ENCODE measurements at regions not wholly inside any gene's neighbourhood (a gene's known extent, or its start where the extent isn't known, plus 50 kb on each side); places are given as distances from the start of the nearest gene placed in this dataset.

DNA sequence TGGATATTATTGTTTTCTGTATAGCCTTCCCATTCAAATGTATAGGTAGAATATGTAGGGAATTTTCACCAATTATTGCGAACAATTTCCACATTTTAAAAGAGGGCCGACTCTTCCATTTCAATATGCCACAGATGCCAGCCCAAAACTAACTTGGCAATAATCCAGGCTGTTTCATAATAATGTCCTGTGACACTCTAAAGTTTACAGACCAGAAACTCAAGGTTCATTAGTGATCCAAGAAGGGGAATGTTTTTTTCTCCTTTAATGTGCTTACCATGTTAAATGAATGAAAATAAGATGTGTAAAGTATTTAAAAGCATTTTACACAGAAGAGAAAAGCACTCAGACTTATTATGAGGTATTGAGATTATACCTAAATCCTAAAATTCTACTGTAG is 63.0 kb upstream of the FAM3C start:
- WGBS (ENCODE audit: low lambda C conversion rate) = 58% methylated on average over 2 of the region's 2 CpGs
- no peaks in the 10 kb centered on the region for H3F3A ChIP-seq (replicated peaks; ENCODE audit: insufficient read depth)

DNA sequence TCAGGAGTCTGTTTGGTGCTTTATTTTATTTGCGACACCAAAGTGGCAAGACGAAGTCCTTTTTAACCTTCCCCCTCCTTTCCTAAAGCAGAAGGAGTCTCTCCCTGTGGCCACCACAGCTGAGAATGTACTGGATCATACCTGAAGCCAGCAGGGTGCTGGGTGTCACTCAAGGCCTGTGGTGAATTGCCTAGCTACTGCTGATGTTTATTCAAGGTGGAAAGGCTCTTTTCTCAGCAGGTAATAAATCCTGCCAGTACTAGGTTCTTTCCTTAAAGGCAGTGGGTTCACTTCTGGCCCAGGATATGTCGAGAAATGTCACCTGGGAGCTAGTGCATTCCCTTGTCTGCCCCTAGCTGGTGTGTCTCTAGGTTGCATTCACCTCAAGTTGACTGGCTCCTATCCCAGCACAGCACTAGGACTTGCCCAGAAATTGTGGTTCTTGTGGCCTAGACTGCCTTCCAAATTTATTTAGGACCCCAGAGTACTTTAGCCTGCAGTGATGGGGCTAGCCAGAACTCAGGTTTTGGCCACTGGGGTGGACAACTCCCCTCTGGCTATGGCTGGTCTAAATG is 60.8 kb upstream of the FAM3C start:
- H3K27ac ChIP-seq (ENCODE audit: low read depth in 2 of 2, low read length in 1 of 2) = no peak overlapping the region
- no peaks in the 10 kb centered on the region for H3K9me3 ChIP-seq
- TF ChIP-seq, protein P1, sequence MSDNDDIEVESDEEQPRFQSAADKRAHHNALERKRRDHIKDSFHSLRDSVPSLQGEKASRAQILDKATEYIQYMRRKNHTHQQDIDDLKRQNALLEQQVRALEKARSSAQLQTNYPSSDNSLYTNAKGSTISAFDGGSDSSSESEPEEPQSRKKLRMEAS (IDR thresholded peaks at IDR 0.05; ENCODE audit: low read depth) = no peak
- no peak for TF ChIP-seq MEF2A (IDR thresholded peaks at IDR 0.05; ENCODE audit: borderline replicate concordance, low read depth)
- TF ChIP-seq FOSL2 (IDR thresholded peaks at IDR 0.05; ENCODE audit: borderline replicate concordance, low read depth) = no peak
- TF ChIP-seq EP300 (IDR thresholded peaks at IDR 0.05; ENCODE audit: borderline replicate concordance in 1 of 2, low read depth in 1 of 2, low read length in 1 of 2) = no peak
- no peak for TF ChIP-seq RAD21 (IDR thresholded peaks at IDR 0.05; ENCODE audit: low read length)
- TF ChIP-seq, protein P2, sequence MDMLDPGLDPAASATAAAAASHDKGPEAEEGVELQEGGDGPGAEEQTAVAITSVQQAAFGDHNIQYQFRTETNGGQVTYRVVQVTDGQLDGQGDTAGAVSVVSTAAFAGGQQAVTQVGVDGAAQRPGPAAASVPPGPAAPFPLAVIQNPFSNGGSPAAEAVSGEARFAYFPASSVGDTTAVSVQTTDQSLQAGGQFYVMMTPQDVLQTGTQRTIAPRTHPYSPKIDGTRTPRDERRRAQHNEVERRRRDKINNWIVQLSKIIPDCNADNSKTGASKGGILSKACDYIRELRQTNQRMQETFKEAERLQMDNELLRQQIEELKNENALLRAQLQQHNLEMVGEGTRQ (IDR thresholded peaks at IDR 0.05; ENCODE audit: borderline replicate concordance, low read depth, low read length) = no peak
- no peak for TF ChIP-seq SIN3A (IDR thresholded peaks at IDR 0.05; ENCODE audit: borderline replicate concordance, low read depth, low read length)
- TF ChIP-seq, protein P3, sequence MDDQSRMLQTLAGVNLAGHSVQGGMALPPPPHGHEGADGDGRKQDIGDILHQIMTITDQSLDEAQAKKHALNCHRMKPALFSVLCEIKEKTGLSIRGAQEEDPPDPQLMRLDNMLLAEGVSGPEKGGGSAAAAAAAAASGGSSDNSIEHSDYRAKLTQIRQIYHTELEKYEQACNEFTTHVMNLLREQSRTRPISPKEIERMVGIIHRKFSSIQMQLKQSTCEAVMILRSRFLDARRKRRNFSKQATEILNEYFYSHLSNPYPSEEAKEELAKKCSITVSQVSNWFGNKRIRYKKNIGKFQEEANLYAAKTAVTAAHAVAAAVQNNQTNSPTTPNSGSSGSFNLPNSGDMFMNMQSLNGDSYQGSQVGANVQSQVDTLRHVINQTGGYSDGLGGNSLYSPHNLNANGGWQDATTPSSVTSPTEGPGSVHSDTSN (IDR thresholded peaks at IDR 0.05) = no peak
- TF ChIP-seq, protein P4, sequence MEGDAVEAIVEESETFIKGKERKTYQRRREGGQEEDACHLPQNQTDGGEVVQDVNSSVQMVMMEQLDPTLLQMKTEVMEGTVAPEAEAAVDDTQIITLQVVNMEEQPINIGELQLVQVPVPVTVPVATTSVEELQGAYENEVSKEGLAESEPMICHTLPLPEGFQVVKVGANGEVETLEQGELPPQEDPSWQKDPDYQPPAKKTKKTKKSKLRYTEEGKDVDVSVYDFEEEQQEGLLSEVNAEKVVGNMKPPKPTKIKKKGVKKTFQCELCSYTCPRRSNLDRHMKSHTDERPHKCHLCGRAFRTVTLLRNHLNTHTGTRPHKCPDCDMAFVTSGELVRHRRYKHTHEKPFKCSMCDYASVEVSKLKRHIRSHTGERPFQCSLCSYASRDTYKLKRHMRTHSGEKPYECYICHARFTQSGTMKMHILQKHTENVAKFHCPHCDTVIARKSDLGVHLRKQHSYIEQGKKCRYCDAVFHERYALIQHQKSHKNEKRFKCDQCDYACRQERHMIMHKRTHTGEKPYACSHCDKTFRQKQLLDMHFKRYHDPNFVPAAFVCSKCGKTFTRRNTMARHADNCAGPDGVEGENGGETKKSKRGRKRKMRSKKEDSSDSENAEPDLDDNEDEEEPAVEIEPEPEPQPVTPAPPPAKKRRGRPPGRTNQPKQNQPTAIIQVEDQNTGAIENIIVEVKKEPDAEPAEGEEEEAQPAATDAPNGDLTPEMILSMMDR (IDR thresholded peaks at IDR 0.05) = no peak
- no peak for TF ChIP-seq GATA2 (CRISPR knock-in tag; IDR thresholded peaks at IDR 0.05)
- TF ChIP-seq CHD2 (IDR thresholded peaks at IDR 0.05; ENCODE audit: low read length, partially characterized antibody) = no peak
- no peak for TF ChIP-seq NFIC (IDR thresholded peaks at IDR 0.05; ENCODE audit: borderline replicate concordance)
- no peak for TF ChIP-seq YY1 (IDR thresholded peaks at IDR 0.05; ENCODE audit: low read depth)
- no peak for TF ChIP-seq GABPA (IDR thresholded peaks at IDR 0.05; ENCODE audit: low read depth)
- no peak for TF ChIP-seq TCF12 (IDR thresholded peaks at IDR 0.05)
- no peak for TF ChIP-seq ELF1 (IDR thresholded peaks at IDR 0.05)
- no peak for TF ChIP-seq JUND (IDR thresholded peaks at IDR 0.05)
- TF ChIP-seq POLR2AphosphoS5 (IDR thresholded peaks at IDR 0.05; ENCODE audit: low read depth, low read length) = no peak
- no peak for TF ChIP-seq EZH2phosphoT487 (IDR thresholded peaks at IDR 0.05; ENCODE audit: borderline replicate concordance, low read depth)
- no peak overlapping the region for H3K4me2 ChIP-seq
- no peaks in the 10 kb centered on the region for H3K36me3 ChIP-seq (replicated peaks in 1 of 2; ENCODE audit: control insufficient read depth in 1 of 2, insufficient read depth in 2 of 2, low read length in 1 of 2)
- H3K27me3 ChIP-seq (ENCODE audit: insufficient read depth) = no peaks in the 10 kb centered on the region
- H3K4me1 ChIP-seq (ENCODE audit: control insufficient read depth in 1 of 2, insufficient read depth in 2 of 2, low read depth in 1 of 2, low read length in 1 of 2) = no peaks in the 10 kb centered on the region
- no peak overlapping the region for H3K9ac ChIP-seq
- H3K79me2 ChIP-seq (ENCODE audit: insufficient read depth) = no peaks in the 10 kb centered on the region
- ChIA-PET CTCF (interaction anchor here (1.2 kb wide), 1 partner anchor 10 kb away, joined by 3 read pairs; no protein-coding TSS in a partner anchor), POLR2A (no interaction called here)
- 67% methylated on average over 3 of the region's 3 CpGs for WGBS (ENCODE audit: low lambda C conversion rate)
- no peaks in the 10 kb centered on the region for H3K9me2 ChIP-seq
- H2AFZ ChIP-seq (ENCODE audit: low read depth) = no peak overlapping the region
- H3F3A ChIP-seq (replicated peaks; ENCODE audit: insufficient read depth) = peaks cover 9% of the 10 kb centered on the region
- no peak for DNase-seq
- no peaks in the 10 kb centered on the region for H4K20me1 ChIP-seq (ENCODE audit: insufficient read depth)
- H3K4me3 ChIP-seq (ENCODE audit: low read depth in 2 of 2, low read length in 1 of 2) = no peak overlapping the region

More for the DNA sequence above, 63.0 kb upstream of the FAM3C start:
- Histone ChIP-seq H3K4me1 (ENCODE audit: control insufficient read depth in 1 of 2, insufficient read depth in 2 of 2, low read depth in 1 of 2, low read length in 1 of 2) (no peaks in the 10 kb centered on the region), H3K36me3 (replicated peaks in 1 of 2; ENCODE audit: control insufficient read depth in 1 of 2, insufficient read depth in 2 of 2, low read length in 1 of 2) (no peaks in the 10 kb centered on the region), H3K9me2 (no peaks in the 10 kb centered on the region), H3K27me3 (ENCODE audit: insufficient read depth) (no peaks in the 10 kb centered on the region), H3K4me2 (no peak overlapping the region), H3K9ac (no peak overlapping the region), H3K4me3 (ENCODE audit: low read depth in 2 of 2, low read length in 1 of 2) (no peak overlapping the region), H4K20me1 (ENCODE audit: insufficient read depth) (no peaks in the 10 kb centered on the region), H3K79me2 (ENCODE audit: insufficient read depth) (no peaks in the 10 kb centered on the region), H2AFZ (ENCODE audit: low read depth) (no peak overlapping the region), H3K9me3 (no peaks in the 10 kb centered on the region), H3K27ac (ENCODE audit: low read depth in 2 of 2, low read length in 1 of 2) (no peak overlapping the region)
- POLR2A ChIA-PET = no interaction called here
- DNase-seq = no peak
- no peak for TF ChIP-seq GATA2 (CRISPR knock-in tag; IDR thresholded peaks at IDR 0.05)
- CTCF ChIA-PET = interaction anchor here (1.0 kb wide), 1 partner anchor 61 kb away, joined by 3 read pairs; no protein-coding TSS in a partner anchor

Measured in SK-N-SH (cell line).